ENCODE measurements at regions not wholly inside any gene's neighbourhood (a gene's known extent, or its start where the extent isn't known, plus 50 kb on each side); places are given as distances from the start of the nearest gene placed in this dataset.

DNA sequence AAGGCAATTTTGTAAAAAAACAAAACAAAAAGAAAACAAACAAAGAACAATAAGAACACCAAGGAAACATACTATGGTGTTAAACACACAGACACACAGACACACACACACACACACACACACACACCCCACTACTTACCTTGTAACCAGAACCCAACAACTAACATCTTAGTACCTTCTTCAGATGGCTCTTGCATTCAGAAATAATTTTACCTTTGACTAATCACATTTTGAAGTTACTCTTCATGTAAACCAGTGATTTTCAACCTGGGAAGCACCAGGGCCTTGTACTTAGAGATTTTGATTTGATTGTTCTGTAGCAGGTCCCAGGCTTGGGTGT lies 87.5 kb downstream of the AQP4 start:
- TF ChIP-seq CTCF (IDR thresholded peaks at IDR 0.05) (no peak), POLR2A (IDR thresholded peaks at IDR 0.05) (no peak)
